Suppressor macrophage (primary cell): ENCODE measurements at regions not wholly inside any gene's neighbourhood (a gene's known extent, or its start where the extent isn't known, plus 50 kb on each side); places are given as distances from the start of the nearest gene placed in this dataset.
"Not testable (repeated sequence)": the region's sequence is repeated elsewhere in the genome, so short reads cannot be mapped to it uniquely, and the experiment has no call there.

Experiments used
- DNase-seq, 4 experiments: peaks; one replicate each; pipeline ENCODE4 v3.0.0-alpha.2; 2020 to 2022

DNA sequence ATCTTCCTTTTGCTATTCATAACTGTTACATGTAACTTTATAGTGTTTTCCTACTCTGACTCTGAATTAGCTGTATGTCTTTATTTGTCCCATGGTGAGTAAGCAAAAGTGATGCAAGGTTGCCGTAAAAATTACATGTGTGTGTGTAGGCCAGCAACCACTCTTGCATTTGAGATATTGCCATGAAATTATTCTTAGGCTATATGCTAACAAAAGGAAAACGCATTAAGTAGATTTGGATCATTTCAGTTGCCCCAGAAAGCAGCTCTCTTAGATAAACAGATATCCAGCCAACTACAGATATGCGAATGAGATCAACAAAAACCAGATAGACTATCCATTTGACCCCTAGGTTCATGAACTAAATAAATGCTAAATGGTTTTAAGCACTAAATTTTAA, 73.6 kb downstream of the CYLC2 start:
- no peak for DNase-seq

DNA sequence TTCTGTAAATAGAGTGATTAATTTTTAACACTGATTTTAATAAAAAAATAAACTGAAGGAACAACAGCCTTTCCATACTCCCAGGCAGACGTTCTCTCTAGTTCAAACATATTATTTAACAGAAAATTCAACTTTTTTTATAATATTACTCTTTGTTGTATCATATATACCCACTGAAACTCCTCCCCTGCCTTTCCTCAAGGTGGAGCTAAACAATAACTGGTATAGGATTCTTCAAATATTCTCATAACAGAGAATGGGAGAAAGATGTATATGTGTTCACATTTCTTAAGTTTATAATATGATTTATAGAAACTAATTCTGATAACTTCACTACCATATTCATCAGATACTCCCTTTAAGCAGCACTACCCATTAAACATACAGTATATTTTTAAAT, 83.4 kb downstream of the CYLC2 start:
- DNase-seq, result no peak

DNA sequence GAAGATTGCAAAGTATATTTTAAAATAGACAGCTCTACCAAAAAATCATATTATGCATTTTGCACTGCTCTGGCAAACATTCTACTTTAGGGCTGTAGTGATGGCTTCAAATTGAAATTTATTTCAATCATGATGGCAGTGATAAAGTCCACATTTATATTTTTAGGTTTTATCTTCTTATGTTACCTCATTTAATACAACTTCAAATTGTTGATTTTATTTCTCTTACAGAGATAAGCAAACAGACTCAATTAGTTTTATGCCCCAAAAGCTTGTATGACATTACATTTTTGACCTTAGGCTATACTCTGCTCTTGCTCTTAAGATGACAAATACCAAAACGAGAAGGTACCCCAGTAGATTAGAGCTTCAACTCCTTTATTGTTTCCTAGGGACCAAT, 87.4 kb downstream of the CYLC2 start:
- DNase-seq, result no peak

DNA sequence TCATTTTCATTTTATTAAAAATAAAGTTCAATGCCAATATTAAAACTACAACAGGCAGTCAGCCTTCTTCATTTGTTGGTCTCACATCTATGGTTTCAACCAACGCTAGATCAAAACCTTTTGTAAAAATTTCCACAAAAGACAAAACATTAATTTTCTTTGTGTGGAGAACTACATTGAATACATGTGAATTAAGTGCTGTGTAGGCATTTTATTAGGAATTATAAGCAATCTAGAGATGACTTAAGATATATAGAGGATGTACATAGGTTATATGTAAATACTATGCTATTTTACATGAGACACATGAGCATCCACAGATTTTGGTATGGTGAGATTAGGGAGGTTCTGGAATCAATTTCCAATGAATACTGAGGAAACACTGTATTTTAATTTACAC, 94.2 kb downstream of the CYLC2 start:
- no peak for DNase-seq

DNA sequence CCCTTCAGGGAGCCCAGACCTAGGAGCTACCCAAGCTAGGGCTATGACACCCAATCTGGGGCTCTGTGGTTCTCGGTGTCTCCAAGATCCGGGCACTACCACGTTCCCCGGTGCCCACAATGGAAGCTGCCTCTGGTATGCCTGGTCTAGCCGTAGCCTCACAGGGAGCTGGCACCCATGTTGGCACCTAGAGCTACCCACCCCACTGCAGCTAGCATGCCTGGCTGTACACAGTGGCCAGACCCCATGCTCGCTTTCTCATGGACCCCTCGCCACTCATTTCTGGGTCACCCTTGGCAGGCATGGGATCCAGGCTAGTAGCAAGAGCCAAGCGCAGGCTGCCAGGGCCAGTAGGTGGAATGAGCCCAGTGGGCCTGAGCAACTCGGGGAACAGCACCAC, 109.0 kb downstream of the CYLC2 start:
- no peak for DNase-seq

DNA sequence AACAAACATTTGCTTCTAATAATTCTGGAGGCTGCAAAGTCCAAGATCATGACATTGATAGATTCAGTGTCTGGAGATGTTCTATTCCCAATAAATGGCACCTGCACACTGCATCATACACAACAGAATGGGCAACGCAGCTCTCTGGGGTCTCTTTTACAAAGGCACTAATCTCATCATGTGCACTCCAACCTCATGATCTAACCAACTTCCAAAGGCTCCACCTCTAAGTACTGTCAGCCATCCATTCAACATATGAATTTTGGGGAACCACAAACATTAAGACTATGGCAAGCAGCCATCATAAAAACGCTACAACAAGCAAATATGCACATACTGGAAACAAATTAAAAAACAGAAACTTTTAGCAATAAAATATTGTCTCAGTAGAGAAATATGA, 121.1 kb downstream of the CYLC2 start:
- DNase-seq, result no peak

DNA sequence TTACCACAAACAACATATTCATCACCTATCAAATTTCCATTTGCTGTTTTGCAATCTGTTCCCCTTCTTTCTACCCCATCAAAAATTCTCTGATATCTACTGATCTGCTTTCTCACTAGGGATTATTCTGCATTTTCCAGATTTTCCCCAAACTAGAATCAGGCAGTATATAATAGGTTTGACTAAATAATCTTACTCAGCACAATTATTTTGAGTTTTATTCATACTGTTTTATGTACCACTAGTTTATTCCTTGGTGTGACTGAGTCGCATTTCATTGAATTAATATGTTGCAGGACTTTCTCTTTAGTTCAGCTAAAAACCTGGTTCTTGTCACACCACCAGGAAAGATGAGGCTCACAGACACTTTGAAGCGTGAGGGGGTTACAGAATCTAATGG, 131.4 kb downstream of the CYLC2 start:
- no peak for DNase-seq

DNA sequence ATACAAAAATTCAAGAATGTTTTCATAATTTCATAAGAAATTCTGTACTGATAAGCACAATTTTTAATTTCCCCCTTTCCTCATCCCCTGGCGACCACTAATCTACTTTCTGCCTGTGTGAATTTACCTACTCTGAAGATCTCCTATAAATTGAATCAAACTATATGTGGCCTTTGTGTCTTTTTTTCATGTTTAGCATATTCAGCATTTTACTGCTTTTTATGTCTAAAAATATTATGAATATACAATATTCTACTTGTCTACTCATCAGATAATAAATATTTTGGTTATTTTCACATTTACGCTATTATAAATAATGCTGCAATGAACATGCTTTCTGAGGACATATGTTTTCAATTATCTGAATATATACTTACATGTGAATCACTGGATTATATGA, 144.8 kb downstream of the CYLC2 start:
- no peak for DNase-seq

DNA sequence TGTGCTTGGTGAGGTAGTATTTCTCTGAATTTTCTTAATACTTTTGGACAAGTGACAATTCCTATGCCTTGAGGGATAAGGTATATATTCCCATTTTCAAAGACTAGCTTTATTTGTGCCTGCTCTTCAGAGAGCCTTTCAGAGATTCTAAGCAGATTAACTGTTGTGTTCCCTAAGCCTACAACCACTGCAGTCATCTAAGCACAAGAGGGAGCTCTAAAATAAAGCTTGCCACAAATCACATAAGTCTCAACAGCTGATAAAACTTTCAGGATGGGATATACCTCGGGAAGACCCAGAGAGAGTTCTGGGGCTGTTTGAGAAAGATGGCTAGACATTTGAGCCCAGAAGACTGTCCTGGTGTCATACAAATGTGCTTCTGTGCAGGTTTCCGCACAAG, 157.3 kb downstream of the CYLC2 start:
- DNase-seq, result no peak

DNA sequence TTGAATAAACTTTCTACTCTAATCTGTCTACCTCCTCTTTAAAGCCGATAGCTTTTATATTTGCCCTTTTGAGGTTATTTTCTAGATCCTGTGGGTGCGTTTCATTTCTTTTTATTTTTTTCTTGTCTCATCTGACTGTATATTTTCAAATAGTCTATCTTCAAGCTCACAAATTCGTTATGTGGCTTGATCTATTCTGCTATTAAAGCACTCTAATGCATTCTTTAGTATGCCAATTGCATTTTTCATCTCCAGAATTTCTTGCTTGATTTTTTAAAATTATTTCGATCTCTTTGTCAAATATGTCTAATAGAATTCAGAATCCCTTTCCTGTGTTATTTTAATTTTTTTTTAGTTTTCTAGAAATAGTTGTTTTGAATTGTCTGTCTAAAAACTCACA, 172.4 kb downstream of the CYLC2 start:
- DNase-seq, result no peak

DNA sequence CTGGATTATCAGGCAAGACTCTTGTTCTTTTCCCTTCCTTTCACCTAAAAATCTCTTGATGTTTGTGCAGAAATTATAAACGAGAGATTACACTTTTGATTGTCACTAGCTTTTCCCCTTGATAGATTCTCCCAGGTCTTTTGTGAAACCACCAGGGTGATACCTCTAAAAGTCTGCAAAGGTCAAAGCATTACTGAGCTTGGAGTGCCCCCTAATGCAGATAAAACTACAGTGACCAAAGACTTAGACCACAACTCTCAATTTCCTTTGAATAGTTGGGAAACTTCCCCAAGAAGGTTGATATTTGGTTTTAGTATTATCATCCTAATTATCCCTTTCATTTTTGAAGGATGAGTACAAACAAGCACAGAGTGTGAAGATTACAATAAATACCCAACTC, 173.1 kb downstream of the CYLC2 start:
- no peak for DNase-seq

DNA sequence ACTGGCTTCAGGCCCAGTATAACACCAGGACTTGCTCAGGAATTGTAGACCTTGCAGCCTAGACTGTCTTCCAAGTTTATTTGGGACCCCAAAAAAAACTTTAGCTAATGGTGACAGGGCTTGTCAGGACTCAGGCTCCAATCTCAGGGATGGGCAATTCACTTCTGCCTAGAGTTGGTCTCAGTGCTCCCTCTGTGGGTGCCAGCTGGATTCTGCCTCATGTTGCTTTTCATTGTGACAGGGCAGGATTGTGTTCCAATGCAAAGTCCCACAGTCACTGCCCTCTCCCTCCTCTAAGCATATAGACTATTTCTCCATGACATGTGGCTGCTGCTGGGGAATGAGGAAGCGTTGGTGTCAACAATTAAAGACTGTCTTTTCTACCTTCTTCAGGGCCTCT, 174.7 kb downstream of the CYLC2 start:
- no peak for DNase-seq

DNA sequence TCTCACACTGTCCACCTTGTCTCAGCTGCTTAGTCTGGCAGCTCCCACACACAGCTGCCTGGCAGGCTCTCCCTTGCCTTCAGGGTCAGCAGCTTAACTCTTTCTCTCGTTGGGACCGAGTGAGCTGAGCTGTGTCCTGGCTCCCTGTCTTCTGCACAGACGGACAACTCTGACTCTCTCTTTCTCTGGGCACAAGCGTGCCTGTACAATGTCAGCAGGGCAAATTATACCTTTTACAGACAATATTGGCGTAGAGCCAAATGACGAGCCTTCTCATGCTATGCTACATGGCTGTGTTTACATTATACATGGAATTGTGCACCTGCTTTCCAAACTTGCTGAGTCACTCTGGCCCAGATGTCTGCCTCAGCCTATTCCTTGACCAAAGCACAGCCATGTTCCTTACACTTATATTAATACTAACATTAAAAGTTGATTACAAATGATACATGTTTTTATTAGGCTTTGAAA, 188.6 kb downstream of the CYLC2 start:
- DNase-seq, result no peak

DNA sequence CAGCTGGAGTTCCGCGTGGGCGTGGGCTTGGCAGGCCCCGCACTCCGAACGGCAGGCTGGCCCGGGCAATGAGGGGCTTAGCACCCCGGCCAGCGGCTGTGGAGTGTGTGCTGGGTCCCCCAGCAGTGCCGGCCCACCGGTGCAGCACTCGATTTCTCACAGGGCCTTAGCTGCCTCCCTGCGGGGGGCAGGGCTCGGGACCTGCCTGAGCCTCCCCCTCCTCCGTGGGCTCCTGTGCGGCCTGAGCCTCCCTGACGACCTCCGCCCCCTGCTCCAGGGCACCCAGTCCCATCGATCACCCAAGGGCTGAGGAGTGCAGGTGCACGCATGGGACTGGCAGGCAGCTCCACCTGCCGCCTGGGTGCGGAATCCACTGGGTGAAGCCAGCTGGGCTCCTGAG, 191.8 kb downstream of the CYLC2 start:
- DNase-seq, result no peak

DNA sequence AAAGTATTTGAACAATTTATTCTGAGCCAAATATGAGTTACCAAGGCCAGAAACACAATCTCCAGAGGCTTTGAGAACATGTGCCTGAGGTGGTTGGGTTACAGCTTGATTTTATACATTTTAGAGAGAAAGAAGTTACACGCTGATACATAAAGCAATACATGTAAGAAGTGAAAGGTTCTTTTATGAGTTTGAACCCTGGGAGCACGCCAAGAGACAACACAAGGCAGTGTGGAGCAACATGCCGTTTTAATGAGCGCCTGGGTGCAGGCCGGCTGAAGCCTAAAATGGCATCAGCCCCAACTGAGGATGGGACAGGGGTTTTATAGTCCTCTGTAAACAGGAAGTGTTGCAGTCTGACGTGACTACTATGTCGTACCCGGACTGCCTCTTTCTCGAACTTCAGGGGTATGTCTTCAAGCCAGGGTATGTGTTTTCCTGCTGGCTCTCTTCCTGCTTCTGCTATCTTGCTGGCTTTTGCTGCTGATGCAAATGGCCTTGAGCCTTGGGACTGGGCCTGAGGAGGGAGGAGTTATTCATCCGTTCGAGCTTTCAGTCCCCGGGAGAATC, 193.7 kb downstream of the CYLC2 start:
- DNase-seq, result no peak

DNA sequence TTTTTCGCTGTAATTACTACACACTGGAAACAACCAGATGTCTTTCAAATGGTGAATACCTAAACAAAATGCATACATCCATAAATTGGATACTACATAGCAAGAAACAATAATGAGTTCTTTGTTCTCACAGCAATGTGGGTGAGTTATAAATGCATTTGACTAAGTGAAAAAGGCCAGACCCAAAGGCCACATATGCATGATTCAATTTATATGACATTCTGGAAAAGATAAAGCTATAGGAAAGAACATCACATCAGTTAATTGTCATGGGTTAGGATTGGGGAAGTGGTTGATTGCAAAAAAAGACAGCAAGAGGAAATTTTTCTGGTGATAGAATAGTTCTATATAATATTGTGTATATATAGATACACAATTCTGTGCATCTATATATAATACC, 198.9 kb downstream of the CYLC2 start:
- no peak for DNase-seq

DNA sequence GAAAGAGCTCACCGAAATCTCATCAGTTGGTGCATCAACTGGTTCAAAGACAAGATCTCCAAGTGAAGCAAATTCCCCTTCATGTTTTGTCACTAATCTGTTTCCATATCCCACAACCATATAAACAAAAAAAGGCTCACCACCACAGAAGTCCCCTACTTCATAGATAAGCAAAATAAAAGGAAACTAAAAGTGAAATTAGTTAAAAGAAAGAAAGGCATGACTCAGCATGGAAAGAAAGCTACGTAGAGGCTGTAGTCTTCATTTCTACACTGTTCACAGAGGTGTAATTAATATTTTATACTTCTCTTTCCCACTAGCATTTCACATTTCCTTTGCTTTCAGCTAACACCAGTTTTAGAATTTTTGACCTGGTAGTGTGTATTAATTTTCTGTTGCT, 208.0 kb downstream of the CYLC2 start:
- no peak for DNase-seq

DNA sequence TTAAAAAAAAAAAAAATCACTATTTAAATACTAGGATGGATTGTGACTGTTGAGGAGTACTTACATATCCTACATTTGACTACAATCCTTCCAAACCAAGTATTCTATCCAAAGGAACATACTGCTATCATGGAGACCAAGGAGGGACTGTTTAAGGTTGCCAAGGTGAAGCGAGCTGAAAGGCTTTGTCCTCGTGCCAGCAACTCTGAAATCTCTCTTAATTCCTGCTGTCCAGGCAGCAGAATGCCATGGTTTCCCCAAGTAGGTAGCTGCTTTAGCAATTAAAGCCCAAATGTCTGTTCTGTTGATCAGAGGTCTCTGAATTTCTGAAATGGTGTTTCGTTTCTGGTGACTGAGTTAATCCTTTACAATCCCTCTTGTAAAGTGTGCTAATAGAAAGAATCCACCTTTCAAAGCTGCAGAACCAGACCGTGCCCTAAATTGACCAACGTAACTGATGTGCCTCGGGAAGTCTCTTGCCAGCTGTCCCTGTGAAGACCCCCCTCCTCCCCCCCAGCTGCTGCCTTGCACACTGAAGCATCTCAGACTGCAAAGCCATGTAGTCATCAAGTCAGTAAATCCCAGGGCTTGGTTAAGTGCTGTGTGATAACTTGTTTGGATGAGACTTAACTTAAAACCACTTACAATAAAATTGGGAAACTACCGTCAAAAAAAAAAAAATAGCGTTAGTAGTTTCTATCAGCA, 210.9 kb downstream of the CYLC2 start:
- not testable (repeated sequence) for DNase-seq

DNA sequence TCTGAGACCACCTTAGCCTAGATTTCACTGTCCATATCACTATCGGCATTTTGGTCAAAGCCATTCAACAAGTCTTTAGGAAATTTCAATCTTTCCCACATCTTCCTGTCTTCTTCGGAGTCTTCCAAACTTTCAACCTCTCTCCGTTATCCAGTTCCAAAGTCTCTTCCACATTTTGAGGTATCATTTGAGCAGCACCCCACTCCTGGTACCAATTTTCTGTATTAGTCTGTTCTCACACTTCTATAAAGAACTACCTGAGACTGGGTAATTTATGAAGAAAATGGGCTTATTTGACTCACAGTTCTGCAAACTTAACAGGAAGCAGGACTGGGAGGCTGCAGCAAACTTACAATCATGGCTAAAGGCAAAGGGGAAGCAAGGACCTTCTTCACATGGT, 215.5 kb downstream of the CYLC2 start:
- DNase-seq, result no peak

DNA sequence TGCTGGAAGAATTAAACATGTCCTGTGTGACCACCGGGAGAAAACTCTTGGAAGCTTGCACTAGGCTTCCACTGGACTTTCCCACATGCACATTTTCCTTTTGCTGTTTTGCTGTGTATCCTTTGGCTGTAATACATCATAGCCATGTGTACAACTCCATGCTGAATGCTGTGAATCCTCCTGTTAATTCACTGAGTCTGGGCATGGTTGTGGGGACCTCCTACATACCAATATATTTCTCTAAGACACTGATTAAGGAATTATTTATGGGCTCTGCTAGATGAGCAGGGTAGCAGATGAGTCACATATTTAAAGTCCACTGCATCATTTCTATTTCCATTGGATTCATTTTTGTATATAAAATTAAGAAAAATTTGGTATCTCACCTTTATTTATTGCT, 220.1 kb downstream of the CYLC2 start:
- DNase-seq, result no peak

DNA sequence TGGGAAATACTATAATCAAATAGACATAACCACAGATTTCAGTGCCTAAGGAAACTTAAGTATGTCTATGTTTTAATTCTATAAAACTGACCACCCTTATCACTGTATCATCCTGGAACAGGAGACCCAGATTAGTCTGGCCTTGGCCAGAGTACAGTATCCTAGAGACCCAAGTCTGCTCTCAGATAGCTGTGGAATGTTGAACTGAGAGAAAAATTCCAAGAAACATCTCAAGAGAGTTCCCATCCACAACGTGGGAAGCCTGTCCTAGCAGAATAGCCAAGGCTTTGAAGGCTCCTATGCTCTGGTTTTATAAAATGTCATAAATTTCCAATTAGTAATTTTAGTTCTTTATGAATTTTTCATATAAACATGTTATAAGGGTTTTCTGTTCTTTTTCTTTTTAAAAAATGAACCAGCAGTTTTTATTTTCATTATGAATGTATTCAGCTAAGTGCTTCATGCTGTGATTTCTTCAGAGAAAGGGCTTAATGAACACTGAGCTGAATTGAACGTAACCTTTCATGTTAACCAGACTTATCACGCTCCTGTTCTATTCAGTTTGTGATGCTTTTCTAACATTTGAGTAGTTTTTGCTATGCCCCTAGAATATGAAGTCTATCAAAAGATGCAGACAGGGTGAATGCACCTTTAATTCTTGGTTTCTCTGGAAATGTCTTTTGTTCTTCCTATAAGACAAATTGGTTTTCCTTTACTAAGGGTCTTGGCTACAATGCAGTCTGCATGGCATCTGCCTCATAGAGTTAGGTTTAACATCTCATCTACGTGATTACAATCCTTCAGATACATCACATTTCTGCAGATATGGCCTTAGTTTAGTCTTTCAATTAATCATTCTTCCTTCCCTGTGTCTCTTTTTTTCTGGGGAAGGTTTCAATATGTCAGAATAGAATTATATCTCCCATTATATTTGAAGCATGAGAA, 230.8 kb downstream of the CYLC2 start:
- no peak for DNase-seq

DNA sequence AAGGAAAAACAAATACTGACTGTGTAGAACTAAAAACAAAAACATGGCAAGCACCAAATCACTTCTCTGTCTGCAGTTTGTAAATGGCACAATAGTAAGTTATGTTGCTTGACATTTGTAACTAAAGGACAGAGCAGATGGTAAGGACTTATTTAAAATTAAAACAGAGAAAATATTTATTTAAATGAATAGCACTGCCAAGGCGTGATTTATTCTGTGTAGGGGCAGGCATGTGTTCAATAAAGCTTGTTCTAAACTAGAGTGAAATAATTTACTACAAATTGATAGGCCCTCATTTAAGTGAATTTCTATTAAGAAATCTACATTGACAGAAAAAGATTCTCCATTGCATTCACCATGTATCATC, 231.5 kb downstream of the CYLC2 start:
- no peak for DNase-seq

DNA sequence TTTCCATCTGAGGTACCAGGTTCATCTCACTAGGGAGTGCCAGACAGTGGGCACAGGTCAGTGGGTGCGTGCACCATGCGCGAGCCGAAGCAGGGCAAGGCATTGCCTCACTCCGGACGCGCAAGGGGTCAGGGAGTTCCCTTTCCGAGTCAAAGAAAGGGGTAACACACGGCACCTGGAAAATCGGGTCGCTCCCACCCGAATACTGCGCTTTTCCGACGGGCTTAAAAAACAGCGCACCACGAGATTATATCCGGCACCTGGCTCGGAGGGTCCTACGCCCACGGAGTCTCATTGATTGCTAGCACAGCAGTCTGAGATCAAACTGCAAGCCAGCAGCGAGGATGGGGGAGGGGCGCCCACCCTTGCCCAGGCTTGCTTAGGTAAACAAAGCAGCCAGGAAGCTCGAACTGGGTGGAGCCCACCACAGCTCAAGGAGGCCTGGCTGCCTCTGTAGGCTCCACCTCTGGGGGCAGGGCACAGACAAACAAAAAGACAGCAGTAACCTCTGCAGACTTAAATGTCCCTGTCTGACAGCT, 242.5 kb downstream of the CYLC2 start:
- not testable (repeated sequence) for DNase-seq

DNA sequence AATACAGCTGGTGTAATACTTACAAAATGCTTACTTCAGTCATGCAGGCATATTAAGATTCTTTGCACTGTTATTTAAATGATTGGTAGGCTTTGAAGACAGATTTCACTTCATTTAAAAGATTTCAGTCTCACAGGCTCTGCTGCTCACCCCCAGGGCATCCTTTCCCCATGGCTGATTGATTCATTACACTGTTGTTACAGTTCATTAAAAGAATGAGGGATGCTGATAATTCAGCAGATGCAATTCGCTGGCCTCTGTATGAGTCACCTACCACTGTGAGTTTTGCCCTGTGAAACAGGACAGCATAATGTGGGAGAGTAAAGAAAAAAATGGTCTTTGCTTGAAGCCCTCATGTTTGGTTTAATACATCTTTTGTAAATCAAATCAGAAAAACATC, 246.9 kb downstream of the CYLC2 start:
- DNase-seq, result no peak
